ENCODE measurements at regions not wholly inside any gene's neighbourhood (a gene's known extent, or its start where the extent isn't known, plus 50 kb on each side); places are given as distances from the start of the nearest gene placed in this dataset.

DNA sequence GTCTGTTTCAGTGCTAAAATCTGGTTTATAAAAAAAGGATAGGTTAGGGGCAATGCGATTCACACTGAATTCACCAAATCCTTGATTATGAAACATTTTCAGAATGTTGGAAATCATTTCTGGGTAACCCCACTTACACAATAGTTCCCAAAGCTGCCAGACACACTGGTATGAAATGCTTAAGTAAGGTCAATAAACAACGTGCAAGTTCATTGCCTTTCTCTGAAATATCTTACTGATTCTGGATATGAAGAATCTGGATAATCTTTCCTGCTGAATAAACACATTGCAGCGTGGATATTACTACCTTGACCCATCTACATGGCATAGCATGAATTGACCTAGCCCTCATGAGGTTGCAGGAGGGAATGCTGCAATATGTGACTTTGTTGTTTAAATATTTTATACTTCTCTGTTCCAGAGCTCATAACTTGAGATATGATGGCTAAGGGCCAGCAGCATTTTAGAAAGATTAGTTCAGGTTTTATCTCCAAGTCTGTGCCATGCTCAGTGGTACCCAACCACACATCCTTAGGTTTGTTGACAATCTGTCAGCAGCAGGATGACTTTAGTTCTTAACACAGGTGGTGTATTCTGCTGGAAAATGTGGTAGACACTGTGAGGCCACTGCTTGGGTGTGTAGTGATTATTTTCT lies 121.0 kb downstream of the NREP start:
- TF ChIP-seq GATA2 (IDR thresholded peaks at IDR 0.05; ENCODE audit: low read depth, low read length): no peak
- TF ChIP-seq GATA3 (IDR thresholded peaks at IDR 0.05; ENCODE audit: low read depth, low read length): no peak

Measured in SH-SY5Y (cell line).